Testis (tissue), 2 donors: ENCODE measurements at regions not wholly inside any gene's neighbourhood (a gene's known extent, or its start where the extent isn't known, plus 50 kb on each side); places are given as distances from the start of the nearest gene placed in this dataset.

Source experiments
- DNase-seq: peaks from one replicate; pipeline ENCODE4 v3.0.0-alpha.2; 2019
- H3K27ac ChIP-seq, 2 donors: fragments of 200-600 bp; sonication (generic); one replicate each; pipeline ENCODE4 v1.5.1; 2019
- H3K27me3 ChIP-seq: fragments of 200-600 bp; sonication (generic); one replicate; pipeline ENCODE4 v1.5.1; 2019
- H3K36me3 ChIP-seq: fragments of 200-600 bp; sonication (generic); one replicate; pipeline ENCODE4 v1.5.1; 2017; ENCODE audit warnings: low read depth; ENCODE audit errors: missing control alignments
- H3K4me1 ChIP-seq: fragments of 200-600 bp; sonication (generic); one replicate; pipeline ENCODE4 v1.5.1; 2019
- H3K4me3 ChIP-seq, 2 donors: fragments of 200-600 bp; sonication (generic); one replicate each; pipeline ENCODE4 v1.5.1; 2017 to 2019
- H3K9me3 ChIP-seq: fragments of 200-600 bp; sonication (generic); one replicate; pipeline ENCODE4 v1.5.1; 2017
- CTCF ChIP-seq, 3 experiments: fragments of 450-650 bp in 2 of 3; fragments of 200-600 bp in 1 of 3; sonication (generic) in 1 of 3; IDR thresholded peaks; one replicate each; pipeline ENCODE4 v1.5.1; 2016 to 2019; ENCODE audit warnings: antibody characterized with exemption in 3 of 3, mild to moderate bottlenecking in 2 of 3, moderate library complexity in 1 of 3
- POLR2A ChIP-seq: fragments of 450-650 bp; IDR thresholded peaks from one replicate; pipeline ENCODE4 v1.6.1; 2017; ENCODE audit warnings: antibody characterized with exemption, mild to moderate bottlenecking, moderate library complexity
- WGBS, 2 donors: methylation state at CpG; one replicate each; pipeline ENCODE4 v1.1.5; 2018; 5-methylcytosine and 5-hydroxymethylcytosine counted together
- intact Hi-C: fragments of 100-400 bp; cut with DNase I; formaldehyde crosslinking; loops from one replicate; pipeline ENCODE4 v1.15.1; 2023; ENCODE audit warnings: low total_unique reads

DNA sequence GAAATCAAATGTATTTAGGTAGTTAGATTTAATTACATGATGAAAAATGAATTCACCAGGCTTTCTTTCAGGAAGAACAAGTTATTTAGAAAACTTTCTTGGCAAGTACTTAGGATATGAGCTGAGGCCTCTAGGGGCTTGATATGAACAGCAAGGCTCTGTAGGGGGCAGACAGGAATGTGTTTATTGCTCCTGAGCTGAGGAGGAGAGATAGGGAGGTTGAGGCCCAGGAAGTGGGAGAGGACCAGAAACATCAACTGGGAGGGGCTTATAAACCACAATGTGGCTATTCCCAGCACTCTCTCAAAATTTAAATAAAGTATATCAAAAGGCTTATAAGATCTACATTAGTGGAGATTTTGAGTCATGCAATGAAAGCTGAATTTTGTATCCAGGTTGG lies 154.0 kb upstream of the MAF start:
- no peak for TF ChIP-seq POLR2A
- no peak for TF ChIP-seq CTCF (IDR thresholded peaks at IDR 0.05)
- H3K27ac ChIP-seq, result peak overlapping the region in 1 of 2 donors; percentile 56

GRCh38 chr16:79754081-79754480 lies 153.5 kb upstream of the MAF start:
- intact Hi-C loops, result no loop called here
- 31 to 33% methylated on average over 1 of the region's 1 CpG for WGBS, 2 donors

More for the DNA sequence above, 154.0 kb upstream of the MAF start:
- no peaks in the 10 kb centered on the region for H3K36me3 ChIP-seq
- intact Hi-C loops, result no loop called here
- H3K9me3 ChIP-seq, result no peaks in the 10 kb centered on the region
- DNase-seq, result no peak
- no peak overlapping the region for H3K4me3 ChIP-seq
- H3K27me3 ChIP-seq, result no peaks in the 10 kb centered on the region
- H3K4me1 ChIP-seq, result peaks cover 9% of the 10 kb centered on the region

DNA sequence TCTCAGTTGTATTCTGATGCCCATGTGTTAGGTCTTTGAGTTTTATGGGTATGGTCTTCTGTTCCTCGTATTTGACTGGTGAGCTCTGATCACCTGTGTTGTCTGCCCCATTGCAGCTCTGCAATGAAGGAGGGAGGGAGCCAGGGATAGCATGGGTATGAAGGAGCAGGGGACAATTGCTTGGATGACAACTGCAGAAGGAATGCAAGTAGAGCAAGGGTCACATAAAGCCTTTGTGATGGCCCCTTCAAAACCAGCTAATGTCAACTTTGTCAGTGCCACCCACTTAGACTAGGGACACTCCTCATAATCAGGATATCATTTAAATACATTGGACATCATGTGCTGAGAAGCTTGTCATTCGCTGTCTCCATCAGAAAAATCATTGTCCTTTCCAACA lies 152.7 kb upstream of the MAF start:
- intact Hi-C loops, result no loop called here
- Histone ChIP-seq H3K4me1 (peaks cover 9% of the 10 kb centered on the region), H3K36me3 (no peaks in the 10 kb centered on the region), H3K9me3 (no peaks in the 10 kb centered on the region), H3K27ac (no peak overlapping the region), H3K4me3 (no peak overlapping the region), H3K27me3 (no peaks in the 10 kb centered on the region)
- no peak for TF ChIP-seq CTCF (IDR thresholded peaks at IDR 0.05)
- no peak for TF ChIP-seq POLR2A
- WGBS, 2 donors, result 88 to 94% methylated on average over 2 of the region's 2 CpGs
- no peak for DNase-seq

More at GRCh38 chr16:79754081-79754480, 153.5 kb upstream of the MAF start:
- Histone ChIP-seq H3K27ac (peak overlapping the region in 1 of 2 donors; percentile 56), H3K27me3 (no peaks in the 10 kb centered on the region), H3K36me3 (no peaks in the 10 kb centered on the region), H3K9me3 (no peaks in the 10 kb centered on the region), H3K4me1 (peaks cover 9% of the 10 kb centered on the region), H3K4me3 (no peak overlapping the region)
- TF ChIP-seq CTCF (IDR thresholded peaks at IDR 0.05) (no peak), POLR2A (no peak)
- DNase-seq, result no peak

GRCh38 chr16:79752396-79752795 lies 151.9 kb upstream of the MAF start:
- TF ChIP-seq CTCF (IDR thresholded peaks at IDR 0.05) (no peak), POLR2A (no peak)
- intact Hi-C loops, result no loop called here
- Histone ChIP-seq H3K27ac (no peak overlapping the region), H3K4me1 (peaks cover 9% of the 10 kb centered on the region), H3K4me3 (no peak overlapping the region), H3K36me3 (no peaks in the 10 kb centered on the region), H3K9me3 (no peaks in the 10 kb centered on the region), H3K27me3 (no peaks in the 10 kb centered on the region)
- WGBS, 2 donors, result 77 to 90% methylated on average over 2 of the region's 2 CpGs
- no peak for DNase-seq

DNA sequence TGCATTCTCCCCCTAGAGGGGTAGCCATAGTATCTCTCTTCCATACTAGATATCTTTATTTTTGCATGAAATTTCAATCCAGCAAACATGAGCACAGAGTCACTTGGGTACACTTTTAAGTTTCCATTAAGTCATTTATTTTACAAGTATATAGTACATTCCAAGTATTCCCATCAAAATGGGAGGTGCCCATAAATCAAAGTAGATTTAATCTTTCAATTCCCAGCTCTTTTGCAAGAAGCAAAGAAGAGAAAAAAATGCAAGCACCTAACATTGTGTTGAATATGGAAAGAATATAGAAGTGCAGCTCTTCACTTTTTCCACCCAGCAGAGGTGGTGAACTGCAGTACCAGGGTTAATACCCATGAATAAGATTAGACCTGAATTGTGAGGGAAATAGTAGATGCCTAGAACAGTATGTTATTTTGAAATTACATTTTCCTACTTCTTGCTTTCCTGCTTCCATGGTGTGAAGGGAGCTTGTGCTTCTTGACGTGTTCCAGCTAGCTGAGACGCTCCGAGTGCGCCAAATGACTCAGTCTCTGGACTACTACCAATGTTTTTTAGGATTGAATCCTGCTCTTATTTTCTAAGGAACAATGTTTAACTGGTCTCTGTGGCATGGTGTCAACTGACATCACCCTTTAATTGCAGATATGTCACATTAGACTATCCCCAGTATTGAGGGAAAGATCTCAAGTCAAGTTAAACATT lies 151.1 kb upstream of the MAF start:
- Histone ChIP-seq H3K4me3 (no peak overlapping the region), H3K9me3 (no peaks in the 10 kb centered on the region), H3K36me3 (no peaks in the 10 kb centered on the region), H3K27ac (no peak overlapping the region), H3K27me3 (no peaks in the 10 kb centered on the region), H3K4me1 (peaks cover 9% of the 10 kb centered on the region)
- peak; percentile 72 for DNase-seq
- TF ChIP-seq CTCF (IDR thresholded peaks at IDR 0.05) (no peak), POLR2A (no peak)
- 25 to 66% methylated on average over 4 of the region's 4 CpGs for WGBS, 2 donors
- intact Hi-C loops, result no loop called here
